Transverse colon (tissue), 4 donors: ENCODE measurements at regions not wholly inside any gene's neighbourhood (a gene's known extent, or its start where the extent isn't known, plus 50 kb on each side); places are given as distances from the start of the nearest gene placed in this dataset.

Experiments
- DNase-seq: peaks from one replicate; pipeline ENCODE4 v3.0.0-alpha.2; 2019
- H3K27ac ChIP-seq, 4 donors: fragments of 200-600 bp; sonication (generic); 2 replicates each; pipeline ENCODE4 v1.5.1; 2016 to 2018; ENCODE audit warnings: inconsistent platforms in 4 of 4
- H3K27me3 ChIP-seq: fragments of 200-600 bp; sonication (generic); 2 replicates; pipeline ENCODE4 v1.5.1; 2017; ENCODE audit warnings: inconsistent platforms
- H3K36me3 ChIP-seq, 4 donors: fragments of 200-600 bp; sonication (generic); 2 replicates each; pipeline ENCODE4 v1.5.1; 2017 to 2019; ENCODE audit warnings: inconsistent platforms in 4 of 4
- H3K4me1 ChIP-seq, 4 donors: fragments of 200-600 bp; sonication (generic); 2 replicates each; pipeline ENCODE4 v1.5.1; 2017 to 2020; ENCODE audit warnings: inconsistent platforms in 4 of 4
- H3K4me3 ChIP-seq, 4 donors: fragments of 200-600 bp; sonication (generic); 1 replicate in 1 of 4; 2 replicates in 3 of 4; pipeline versions ENCODE4 v1.5.1 to v1.6.1; 2017 to 2019; ENCODE audit warnings: inconsistent platforms in 4 of 4
- H3K9me3 ChIP-seq, 2 donors: fragments of 200-600 bp; sonication (generic); 2 replicates each; pipeline ENCODE4 v1.5.1; 2017 to 2019; ENCODE audit warnings: inconsistent platforms in 2 of 2
- CTCF ChIP-seq, 5 experiments: fragments of 200-600 bp in 3 of 5; fragments of 450-650 bp in 2 of 5; sonication (generic) in 3 of 5; IDR thresholded peaks; 1 replicate in 2 of 5; 2 replicates in 3 of 5; pipeline ENCODE4 v1.5.1; 2016 to 2017; ENCODE audit warnings: antibody characterized with exemption in 5 of 5, inconsistent platforms in 3 of 5, mild to moderate bottlenecking in 2 of 5, moderate library complexity in 1 of 5
- EP300 ChIP-seq: sonication (generic); formaldehyde crosslinking; IDR thresholded peaks from one replicate; pipeline ENCODE4 v1.6.1; 2017; ENCODE audit warnings: antibody characterized with exemption, low read depth
- POLR2A ChIP-seq: fragments of 450-650 bp; IDR thresholded peaks from one replicate; pipeline ENCODE4 v1.6.1; 2016; ENCODE audit warnings: antibody characterized with exemption, mild to moderate bottlenecking, moderate library complexity
- POLR2AphosphoS5 ChIP-seq, 3 donors: sonication (generic); formaldehyde crosslinking; IDR thresholded peaks; one replicate each; pipeline ENCODE4 v1.6.1; 2016; ENCODE audit warnings: antibody characterized with exemption in 3 of 3
- WGBS, 2 donors: methylation state at CpG; one replicate each; pipeline ENCODE4 v1.1.5; 2018; ENCODE audit warnings: low coverage in 1 of 2; 5-methylcytosine and 5-hydroxymethylcytosine counted together
- in situ Hi-C, 4 donors: fragments of 200-750 bp; cut with MboI; loops; one replicate each; pipeline versions ENCODE4 v1.15.0 to v1.15.1; 2017; ENCODE audit warnings: low sequenced_read_pairs in 3 of 4, low pct_ligation_motif_present in 1 of 4, low pct_unique_long_range_greater_than_20kb in 1 of 4
- intact Hi-C: fragments of 100-400 bp; cut with DNase I; formaldehyde crosslinking; loops from one replicate; pipeline ENCODE4 v1.15.1; 2023; ENCODE audit warnings: low total_unique reads

GRCh38 chr2:118687698-118688097, 159.8 kb downstream of the EN1 start:
- Histone ChIP-seq H3K9me3 (no peaks in the 10 kb centered on the region), H3K27ac (no peak overlapping the region), H3K4me3 (no peak overlapping the region), H3K36me3 (no peaks in the 10 kb centered on the region), H3K4me1 (no peaks in the 10 kb centered on the region), H3K27me3 (no peaks in the 10 kb centered on the region)
- WGBS, 2 donors: 68% methylated on average over 2 of the region's 2 CpGs; no CpG with 5 or more reads in 1 of the 2 donors
- DNase-seq: no peak
- in situ Hi-C loops (no loop called here), intact Hi-C loops (no loop called here)
- no peak for TF ChIP-seq POLR2AphosphoS5 (IDR thresholded peaks at IDR 0.05)
- TF ChIP-seq CTCF (IDR thresholded peaks at IDR 0.05): no peak
- TF ChIP-seq POLR2A: no peak
- TF ChIP-seq EP300: no peak

- Histone ChIP-seq H3K27me3 (no peaks in the 10 kb centered on the region), H3K27ac (no peak overlapping the region), H3K4me3 (no peak overlapping the region), H3K36me3 (no peaks in the 10 kb centered on the region), H3K4me1 (no peaks in the 10 kb centered on the region), H3K9me3 (no peaks in the 10 kb centered on the region)
- 56 to 75% methylated on average over 3 of the region's 3 CpGs for WGBS, 2 donors
- TF ChIP-seq EP300 (no peak), POLR2AphosphoS5 (IDR thresholded peaks at IDR 0.05) (no peak), CTCF (IDR thresholded peaks at IDR 0.05) (no peak), POLR2A (no peak)
- in situ Hi-C loops (no loop called here), intact Hi-C loops (no loop called here)
- DNase-seq: no peak
These were observed 160.3 kb downstream of the EN1 start for GRCh38 chr2:118687192-118687591.

GRCh38 chr2:118686346-118686745, 161.1 kb downstream of the EN1 start:
- H3K4me1 ChIP-seq: no peaks in the 10 kb centered on the region
- TF ChIP-seq CTCF (IDR thresholded peaks at IDR 0.05) (no peak), EP300 (no peak), POLR2AphosphoS5 (IDR thresholded peaks at IDR 0.05) (no peak), POLR2A (no peak)
- DNase-seq: no peak
- no peak overlapping the region for H3K4me3 ChIP-seq
- H3K36me3 ChIP-seq: no peaks in the 10 kb centered on the region
- WGBS, 2 donors: 83% methylated on average over 1 of the region's 1 CpG; no CpG with 5 or more reads in 1 of the 2 donors
- in situ Hi-C loops: no loop called here
- H3K27ac ChIP-seq: no peak overlapping the region
- intact Hi-C loops: no loop called here
- H3K27me3 ChIP-seq: no peaks in the 10 kb centered on the region
- no peaks in the 10 kb centered on the region for H3K9me3 ChIP-seq

- WGBS, 2 donors: 84% methylated on average over 5 of the region's 5 CpGs; no CpG with 5 or more reads in 1 of the 2 donors
- Histone ChIP-seq H3K36me3 (no peaks in the 10 kb centered on the region), H3K4me1 (no peaks in the 10 kb centered on the region), H3K4me3 (no peak overlapping the region), H3K9me3 (no peaks in the 10 kb centered on the region), H3K27me3 (no peaks in the 10 kb centered on the region), H3K27ac (no peak overlapping the region)
- DNase-seq: no peak
- intact Hi-C loops: no loop called here
- in situ Hi-C loops: no loop called here
- TF ChIP-seq CTCF (IDR thresholded peaks at IDR 0.05): no peak
- no peak for TF ChIP-seq POLR2AphosphoS5 (IDR thresholded peaks at IDR 0.05)
- TF ChIP-seq EP300: no peak
- TF ChIP-seq POLR2A: no peak
These were observed 164.0 kb downstream of the EN1 start for GRCh38 chr2:118683460-118683859.
